Nephron (organoid): ENCODE measurements at regions not wholly inside any gene's neighbourhood (a gene's known extent, or its start where the extent isn't known, plus 50 kb on each side); places are given as distances from the start of the nearest gene placed in this dataset.

Experiments used
- H3K27ac Mint-ChIP-seq, 3 experiments: 2 replicates each; pipeline ENCODE4 v1.8.0; 2020; ENCODE audit warnings: mixed read lengths in 3 of 3, mild to moderate bottlenecking in 2 of 3, moderate library complexity in 1 of 3
- H3K27me3 Mint-ChIP-seq: 2 replicates; pipeline ENCODE4 v1.8.0; 2021; ENCODE audit warnings: low read depth, mild to moderate bottlenecking, moderate library complexity, mixed read lengths
- H3K36me3 Mint-ChIP-seq: 2 replicates; pipeline ENCODE4 v1.8.0; 2020; ENCODE audit warnings: low read depth, mixed read lengths
- H3K4me1 Mint-ChIP-seq: 2 replicates; pipeline ENCODE4 v1.8.0; 2020; ENCODE audit warnings: mixed read lengths
- H3K4me3 Mint-ChIP-seq, 3 experiments: 2 replicates each; pipeline ENCODE4 v1.8.0; 2020; ENCODE audit warnings: mild to moderate bottlenecking in 3 of 3, mixed read lengths in 3 of 3, moderate library complexity in 2 of 3
- H3K9me3 Mint-ChIP-seq: 2 replicates; pipeline ENCODE4 v1.8.0; 2020; ENCODE audit warnings: mixed read lengths
- CTCF ChIP-seq, 3 experiments: fragments of 200-600 bp; sonication (generic); IDR thresholded peaks; one replicate each; pipeline ENCODE4 v1.5.0; 2021; ENCODE audit warnings: antibody characterized with exemption in 3 of 3; ENCODE audit not compliant: unreplicated experiment in 3 of 3

- TF ChIP-seq CTCF (IDR thresholded peaks at IDR 0.05; ENCODE audit: unreplicated experiment in 3 of 3): no peak
- Mint-ChIP-seq H3K27ac (peak overlapping the region; percentile 23 to 71 (median 32)), H3K27me3 (no peaks in the 10 kb centered on the region), H3K36me3 (no peaks in the 10 kb centered on the region), H3K4me1 (peaks cover 17% of the 10 kb centered on the region), H3K9me3 (no peaks in the 10 kb centered on the region), H3K4me3 (no peak overlapping the region)
Observed at GRCh38 chr5:89457411-89458331, 574.7 kb upstream of the MEF2C start.

DNA sequence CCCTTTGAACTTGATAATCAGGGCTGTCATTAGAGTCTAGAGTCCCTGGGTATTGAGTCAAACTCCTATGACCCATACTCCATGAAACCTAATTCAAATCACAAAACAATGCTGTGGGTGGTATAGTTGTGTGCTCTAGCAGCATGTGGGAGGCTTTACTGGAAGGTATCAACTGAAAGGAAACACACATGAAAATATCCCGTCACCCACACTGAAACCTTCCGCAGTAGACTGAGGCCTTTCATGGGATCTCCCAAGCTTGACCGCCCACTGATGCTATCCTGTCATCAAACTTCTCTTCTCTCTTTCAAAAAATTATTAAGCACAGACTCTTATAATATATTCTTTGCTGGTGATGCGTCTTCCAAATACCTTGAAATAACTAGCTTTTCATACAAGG lies 569.1 kb upstream of the MEF2C start:
- H3K9me3 Mint-ChIP-seq: no peaks in the 10 kb centered on the region

DNA sequence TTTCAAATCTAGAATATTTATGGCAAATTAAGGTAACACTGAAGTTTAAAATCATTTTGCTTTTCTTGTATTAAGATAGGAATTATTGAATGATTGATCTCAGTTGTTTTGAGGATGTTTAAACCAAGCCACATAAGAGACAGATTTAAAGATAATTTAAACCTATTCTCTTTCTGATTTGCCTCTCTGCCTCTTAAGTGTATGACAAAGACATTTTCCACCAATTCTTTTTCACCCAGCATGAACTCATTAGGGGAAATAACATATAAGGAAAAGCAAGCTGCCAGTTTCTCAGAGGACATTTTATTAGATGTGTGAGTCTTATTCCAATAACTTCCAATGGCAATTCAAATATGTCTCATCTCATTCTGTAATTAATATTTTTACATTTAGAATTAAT lies 568.3 kb upstream of the MEF2C start:
- TF ChIP-seq CTCF (IDR thresholded peaks at IDR 0.05; ENCODE audit: unreplicated experiment in 3 of 3): no peak
- Mint-ChIP-seq H3K36me3 (no peaks in the 10 kb centered on the region), H3K27ac (no peak overlapping the region), H3K4me3 (no peak overlapping the region), H3K27me3 (no peaks in the 10 kb centered on the region), H3K9me3 (no peaks in the 10 kb centered on the region), H3K4me1 (peaks cover 11% of the 10 kb centered on the region)

More for the DNA sequence above, 569.1 kb upstream of the MEF2C start:
- H3K27ac Mint-ChIP-seq: no peak overlapping the region
- H3K36me3 Mint-ChIP-seq: no peaks in the 10 kb centered on the region
- no peak overlapping the region for H3K4me3 Mint-ChIP-seq
- no peaks in the 10 kb centered on the region for H3K27me3 Mint-ChIP-seq
- no peak for TF ChIP-seq CTCF (IDR thresholded peaks at IDR 0.05; ENCODE audit: unreplicated experiment in 3 of 3)
- H3K4me1 Mint-ChIP-seq: peaks cover 12% of the 10 kb centered on the region

- H3K27me3 Mint-ChIP-seq: no peaks in the 10 kb centered on the region
- no peaks in the 10 kb centered on the region for H3K36me3 Mint-ChIP-seq
- H3K27ac Mint-ChIP-seq: no peak overlapping the region
- H3K9me3 Mint-ChIP-seq: no peaks in the 10 kb centered on the region
- TF ChIP-seq CTCF (IDR thresholded peaks at IDR 0.05; ENCODE audit: unreplicated experiment in 3 of 3): no peak
- H3K4me1 Mint-ChIP-seq: peaks cover 17% of the 10 kb centered on the region
- no peak overlapping the region for H3K4me3 Mint-ChIP-seq
Observed at GRCh38 chr5:89450149-89450538, 567.2 kb upstream of the MEF2C start.

- Mint-ChIP-seq H3K27ac (no peak overlapping the region), H3K27me3 (no peaks in the 10 kb centered on the region), H3K36me3 (no peaks in the 10 kb centered on the region), H3K4me3 (no peak overlapping the region), H3K4me1 (peaks cover 18% of the 10 kb centered on the region), H3K9me3 (no peaks in the 10 kb centered on the region)
- TF ChIP-seq CTCF (IDR thresholded peaks at IDR 0.05; ENCODE audit: unreplicated experiment in 3 of 3): no peak
Observed at GRCh38 chr5:89449392-89450148, 566.6 kb upstream of the MEF2C start.
